CD14-positive monocyte (primary cell): ENCODE measurements at regions not wholly inside any gene's neighbourhood (a gene's known extent, or its start where the extent isn't known, plus 50 kb on each side); places are given as distances from the start of the nearest gene placed in this dataset.
A peak's percentile ranks its signal among the peaks of the same experiment; 100 is the strongest.

Experiments used
- DNase-seq, 3 donors: peaks; one replicate each; pipeline ENCODE4 v3.0.0-alpha.2; 2011 to 2022
- H2AFZ ChIP-seq: 2 replicates; pipeline ENCODE4 v1.6.0; 2012; ENCODE audit warnings: mild to moderate bottlenecking, low read depth, low read length, inconsistent platforms; ENCODE audit not compliant: insufficient read depth, poor library complexity, severe bottlenecking
- H3K27ac ChIP-seq, 2 donors: 1 replicate in 1 of 2; 2 replicates in 1 of 2; pipeline ENCODE4 v1.5.1; 2012 to 2013; ENCODE audit warnings: low read length in 2 of 2, control low read depth in 1 of 2, inconsistent platforms in 1 of 2, low read depth in 1 of 2, mild to moderate bottlenecking in 1 of 2
- H3K27me3 ChIP-seq, 2 donors: one replicate each; pipeline versions ENCODE4 v1.6.0 to v1.6.1; 2011 to 2013; ENCODE audit warnings: low read length in 2 of 2; ENCODE audit not compliant: control insufficient read depth in 2 of 2, insufficient read depth in 2 of 2
- H3K36me3 ChIP-seq, 2 donors: replicated peaks in 1 of 2; 1 replicate in 1 of 2; 2 replicates in 1 of 2; pipeline versions ENCODE4 v1.5.1 to v1.6.1; 2012 to 2013; ENCODE audit warnings: low read length in 2 of 2, control low read depth in 1 of 2, inconsistent platforms in 1 of 2, mild to moderate bottlenecking in 1 of 2; ENCODE audit not compliant: insufficient read depth in 2 of 2, control insufficient read depth in 1 of 2
- H3K4me1 ChIP-seq, 2 donors: 1 replicate in 1 of 2; 2 replicates in 1 of 2; pipeline versions ENCODE4 v1.5.1 to v1.6.1; 2012 to 2013; ENCODE audit warnings: low read length in 2 of 2, control low read depth in 1 of 2, inconsistent platforms in 1 of 2, mild to moderate bottlenecking in 1 of 2, moderate library complexity in 1 of 2; ENCODE audit not compliant: insufficient read depth in 2 of 2, control insufficient read depth in 1 of 2
- H3K4me2 ChIP-seq: replicated peaks from 2 replicates; pipeline ENCODE3; 2012; ENCODE audit warnings: low read length, moderate library complexity, mild to moderate bottlenecking; ENCODE audit not compliant: poor library complexity, severe bottlenecking; ENCODE audit errors: extremely low read depth
- H3K4me3 ChIP-seq, 3 experiments: fragments of 200-600 bp in 1 of 3; sonication (generic) in 1 of 3; replicated peaks in 1 of 3; 1 replicate in 2 of 3; 2 replicates in 1 of 3; pipeline ENCODE4 v1.5.1; 2011 to 2013; ENCODE audit warnings: low read length in 3 of 3, mild to moderate bottlenecking in 3 of 3, control low read depth in 2 of 3, low read depth in 2 of 3, inconsistent platforms in 1 of 3, moderate library complexity in 1 of 3
- H3K79me2 ChIP-seq: 2 replicates; pipeline ENCODE4 v1.6.0; 2012; ENCODE audit warnings: mild to moderate bottlenecking, control low read depth, inconsistent platforms, low read length, moderate library complexity; ENCODE audit not compliant: insufficient read depth
- H3K9ac ChIP-seq: 2 replicates; pipeline ENCODE4 v1.6.0; 2017; ENCODE audit warnings: low read length, mild to moderate bottlenecking; ENCODE audit not compliant: insufficient read depth, poor library complexity, severe bottlenecking
- H3K9me3 ChIP-seq, 2 donors: replicated peaks in 1 of 2; 1 replicate in 1 of 2; 2 replicates in 1 of 2; pipeline versions ENCODE4 v1.5.1 to v1.6.1; 2012 to 2013; ENCODE audit warnings: low read length in 2 of 2, control low read depth in 1 of 2; ENCODE audit not compliant: control insufficient read depth in 1 of 2, insufficient read depth in 1 of 2
- H4K20me1 ChIP-seq: 2 replicates; pipeline ENCODE4 v1.6.0; 2012; ENCODE audit warnings: mild to moderate bottlenecking, low read length, control low read depth, moderate library complexity; ENCODE audit not compliant: insufficient read depth
- H3K27ac Mint-ChIP-seq, 7 donors: one replicate each; pipeline ENCODE4 v1.8.0; 2020; ENCODE audit warnings: mild to moderate bottlenecking in 7 of 7, mixed read lengths in 7 of 7, moderate library complexity in 6 of 7, inconsistent platforms in 2 of 7
- H3K27me3 Mint-ChIP-seq, 3 donors: one replicate each; pipeline ENCODE4 v1.8.0; 2021 to 2022; ENCODE audit warnings: low read depth in 3 of 3, mild to moderate bottlenecking in 3 of 3, mixed read lengths in 3 of 3, moderate library complexity in 3 of 3, inconsistent platforms in 1 of 3
- H3K36me3 Mint-ChIP-seq, 2 donors: one replicate each; pipeline ENCODE4 v1.8.0; 2020; ENCODE audit warnings: mixed read lengths in 2 of 2, inconsistent platforms in 1 of 2, mild to moderate bottlenecking in 1 of 2
- H3K4me1 Mint-ChIP-seq: one replicate; pipeline ENCODE4 v1.8.0; 2020; ENCODE audit warnings: mild to moderate bottlenecking, mixed read lengths
- H3K4me3 Mint-ChIP-seq, 2 donors: one replicate each; pipeline ENCODE4 v1.8.0; 2020; ENCODE audit warnings: mild to moderate bottlenecking in 2 of 2, mixed read lengths in 2 of 2, moderate library complexity in 1 of 2
- H3K9me3 Mint-ChIP-seq, 7 donors: one replicate each; pipeline ENCODE4 v1.8.0; 2020 to 2022; ENCODE audit warnings: mixed read lengths in 7 of 7, mild to moderate bottlenecking in 6 of 7, moderate library complexity in 6 of 7, inconsistent platforms in 2 of 7
- WGBS: methylation state at CpG from one replicate; pipeline ENCODE4 v1.1.5; 2013; ENCODE audit warnings: missing lambda C conversion rate; ENCODE audit not compliant: insufficient coverage; 5-methylcytosine and 5-hydroxymethylcytosine counted together
- intact Hi-C, 2 donors: fragments of 100-400 bp; cut with micrococcal nuclease; formaldehyde crosslinking; loops; one replicate each; pipeline versions ENCODE4 v1.15.0 to v1.15.1; 2023
- TF ChIP-seq, protein P1 (sequence below): fragments of 200-600 bp; IDR thresholded peaks from one replicate; pipeline ENCODE4 v1.8.0; 2022; ENCODE audit warnings: antibody characterized with exemption, mild to moderate bottlenecking

DNA sequence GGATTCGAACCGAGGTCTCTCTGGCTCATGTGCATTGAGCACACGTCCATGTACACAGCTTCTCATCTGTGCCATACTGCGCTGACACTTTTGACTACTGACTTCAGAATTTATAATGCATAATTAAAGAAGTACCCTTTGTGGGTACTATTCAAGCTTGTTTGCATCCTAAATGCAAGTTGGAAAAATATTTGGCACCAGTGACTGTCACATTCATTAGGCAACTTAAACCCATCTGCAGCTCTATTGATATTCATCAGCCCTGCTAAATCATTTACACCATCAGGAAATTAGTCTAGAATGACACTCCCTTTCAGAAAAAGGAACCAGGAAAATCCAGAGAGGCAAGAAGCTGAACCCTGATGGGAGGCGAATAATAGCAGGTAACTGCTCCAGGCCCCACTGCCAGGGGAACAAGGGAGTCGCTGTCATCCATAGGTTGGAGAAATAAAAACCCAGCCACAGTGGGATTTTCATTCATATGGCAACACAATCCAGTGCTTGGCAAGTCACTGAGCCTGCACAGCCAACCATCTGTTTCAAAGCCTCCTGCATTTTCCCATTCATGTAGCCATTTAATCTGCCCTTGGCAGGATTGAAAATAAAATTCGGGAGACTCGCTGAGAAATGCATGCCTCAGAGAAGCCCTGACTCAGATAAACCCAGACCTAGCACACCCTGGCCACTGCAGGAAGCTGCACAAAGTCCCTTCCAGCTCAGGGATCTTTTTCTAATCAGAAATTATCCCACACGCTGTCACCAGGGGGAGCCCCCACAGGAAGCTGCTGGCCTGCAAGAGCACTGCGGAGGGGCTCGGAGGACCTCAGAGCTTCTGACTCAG lies 103.0 kb upstream of the VEPH1 start:
- H3K9me3 ChIP-seq = peaks cover 0 to 2% of the 10 kb centered on the region in 2 donors
- H3K27ac ChIP-seq = no peak overlapping the region
- H3K36me3 ChIP-seq = no peaks in the 10 kb centered on the region
- no peaks in the 10 kb centered on the region for H3K79me2 ChIP-seq
- peaks cover 3 to 35% (median 18%) of the 10 kb centered on the region in 3 donors for H3K27me3 Mint-ChIP-seq
- no peak overlapping the region for H2AFZ ChIP-seq
- no peak overlapping the region for H3K9ac ChIP-seq
- H3K36me3 Mint-ChIP-seq = no peaks in the 10 kb centered on the region
- H3K4me3 ChIP-seq = no peak overlapping the region
- TF ChIP-seq, protein P1, sequence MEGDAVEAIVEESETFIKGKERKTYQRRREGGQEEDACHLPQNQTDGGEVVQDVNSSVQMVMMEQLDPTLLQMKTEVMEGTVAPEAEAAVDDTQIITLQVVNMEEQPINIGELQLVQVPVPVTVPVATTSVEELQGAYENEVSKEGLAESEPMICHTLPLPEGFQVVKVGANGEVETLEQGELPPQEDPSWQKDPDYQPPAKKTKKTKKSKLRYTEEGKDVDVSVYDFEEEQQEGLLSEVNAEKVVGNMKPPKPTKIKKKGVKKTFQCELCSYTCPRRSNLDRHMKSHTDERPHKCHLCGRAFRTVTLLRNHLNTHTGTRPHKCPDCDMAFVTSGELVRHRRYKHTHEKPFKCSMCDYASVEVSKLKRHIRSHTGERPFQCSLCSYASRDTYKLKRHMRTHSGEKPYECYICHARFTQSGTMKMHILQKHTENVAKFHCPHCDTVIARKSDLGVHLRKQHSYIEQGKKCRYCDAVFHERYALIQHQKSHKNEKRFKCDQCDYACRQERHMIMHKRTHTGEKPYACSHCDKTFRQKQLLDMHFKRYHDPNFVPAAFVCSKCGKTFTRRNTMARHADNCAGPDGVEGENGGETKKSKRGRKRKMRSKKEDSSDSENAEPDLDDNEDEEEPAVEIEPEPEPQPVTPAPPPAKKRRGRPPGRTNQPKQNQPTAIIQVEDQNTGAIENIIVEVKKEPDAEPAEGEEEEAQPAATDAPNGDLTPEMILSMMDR = peak; percentile 89
- H3K4me2 ChIP-seq = no peak overlapping the region
- DNase-seq = peak; percentile 21 to 76 (median 40)
- no peak overlapping the region for H3K27ac Mint-ChIP-seq
- H4K20me1 ChIP-seq = no peaks in the 10 kb centered on the region
- H3K4me1 ChIP-seq = peaks cover 3 to 4% of the 10 kb centered on the region in 2 donors
- WGBS = 8% methylated on average over 5 of the region's 11 CpGs
- intact Hi-C loops = no loop called here
- peaks cover 4 to 14% of the 10 kb centered on the region in 2 donors for H3K27me3 ChIP-seq
- peaks cover 3 to 10% (median 6%) of the 10 kb centered on the region in 7 donors for H3K9me3 Mint-ChIP-seq
- H3K4me3 Mint-ChIP-seq = peak overlapping the region in 1 of 2 donors; percentile 68
- H3K4me1 Mint-ChIP-seq = peaks cover 11% of the 10 kb centered on the region

DNA sequence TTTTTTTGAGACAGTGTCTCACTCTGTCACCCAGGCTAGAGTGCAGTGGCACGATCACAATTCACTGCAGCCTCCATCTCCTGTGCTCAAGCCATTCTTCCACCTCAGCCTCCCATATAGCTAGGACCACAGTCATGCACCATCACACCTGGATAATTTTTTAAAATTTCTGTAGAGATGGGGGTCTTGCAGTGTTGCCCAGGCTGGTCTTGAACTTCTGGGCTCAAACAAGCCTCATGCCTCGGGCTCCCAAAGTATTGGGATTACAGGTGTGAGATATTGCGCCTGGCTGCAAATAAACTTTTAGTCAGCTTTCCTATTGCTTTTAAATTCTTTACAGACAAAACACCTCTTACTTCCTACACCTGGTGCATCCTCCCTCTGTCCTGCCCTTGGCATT lies 102.1 kb upstream of the VEPH1 start:
- TF ChIP-seq, protein P1 = no peak
- no peak for DNase-seq
- H3K9ac ChIP-seq = no peak overlapping the region
- H3K9me3 ChIP-seq = no peaks in the 10 kb centered on the region
- peaks cover 4% of the 10 kb centered on the region for H3K4me1 Mint-ChIP-seq
- WGBS = no CpG with 5 or more reads among the region's 3 CpGs
- intact Hi-C loops = no loop called here
- no peak overlapping the region for H3K27ac Mint-ChIP-seq
- H3K4me2 ChIP-seq = no peak overlapping the region
- H3K4me1 ChIP-seq = peaks cover 0 to 4% of the 10 kb centered on the region in 2 donors
- H4K20me1 ChIP-seq = no peaks in the 10 kb centered on the region
- no peaks in the 10 kb centered on the region for H3K36me3 ChIP-seq
- H3K4me3 Mint-ChIP-seq = peak overlapping the region in 1 of 2 donors; percentile 8
- H3K9me3 Mint-ChIP-seq = peaks cover 0 to 5% (median 4%) of the 10 kb centered on the region in 7 donors
- H3K79me2 ChIP-seq = no peaks in the 10 kb centered on the region
- H2AFZ ChIP-seq = no peak overlapping the region
- no peak overlapping the region for H3K27ac ChIP-seq
- peaks cover 4 to 14% of the 10 kb centered on the region in 2 donors for H3K27me3 ChIP-seq
- H3K4me3 ChIP-seq = no peak overlapping the region
- no peaks in the 10 kb centered on the region for H3K36me3 Mint-ChIP-seq
- peaks cover 3 to 35% (median 18%) of the 10 kb centered on the region in 3 donors for H3K27me3 Mint-ChIP-seq
